GM20000 (cell line): ENCODE measurements at regions not wholly inside any gene's neighbourhood (a gene's known extent, or its start where the extent isn't known, plus 50 kb on each side); places are given as distances from the start of the nearest gene placed in this dataset.

Experiments
- DNase-seq: peaks from one replicate; pipeline ENCODE4 v3.0.0; 2012; ENCODE audit warnings: low spot score
- TF ChIP-seq, protein P1 (sequence below): IDR thresholded peaks from 2 replicates; pipeline ENCODE4 v1.5.1; 2012; ENCODE audit warnings: mild to moderate bottlenecking, control low read depth; ENCODE audit errors: extremely low read depth, missing control alignments

DNA sequence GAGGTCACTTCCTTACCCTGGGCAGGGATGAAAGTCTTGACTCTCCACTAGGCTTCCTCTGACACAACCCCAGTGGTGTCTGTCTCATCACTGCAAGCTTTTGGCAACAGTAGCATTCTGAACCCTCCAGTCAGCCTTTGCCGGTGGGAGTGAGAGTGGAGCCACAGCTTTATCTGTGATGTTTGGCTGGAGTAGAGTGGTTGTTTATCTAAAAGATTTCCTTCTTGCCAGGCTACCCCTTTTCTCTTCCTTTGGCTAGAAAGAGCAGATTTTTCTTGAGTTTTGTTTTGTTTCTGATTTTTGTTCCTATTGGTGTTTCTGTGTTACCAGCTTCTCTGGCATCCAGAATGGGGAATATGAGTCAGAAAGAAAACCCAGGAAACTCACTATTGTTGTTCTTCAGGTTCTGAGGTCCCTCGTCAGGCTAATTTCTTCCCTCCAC is 98.9 kb upstream of the KIF5B start:
- TF ChIP-seq, protein P1, sequence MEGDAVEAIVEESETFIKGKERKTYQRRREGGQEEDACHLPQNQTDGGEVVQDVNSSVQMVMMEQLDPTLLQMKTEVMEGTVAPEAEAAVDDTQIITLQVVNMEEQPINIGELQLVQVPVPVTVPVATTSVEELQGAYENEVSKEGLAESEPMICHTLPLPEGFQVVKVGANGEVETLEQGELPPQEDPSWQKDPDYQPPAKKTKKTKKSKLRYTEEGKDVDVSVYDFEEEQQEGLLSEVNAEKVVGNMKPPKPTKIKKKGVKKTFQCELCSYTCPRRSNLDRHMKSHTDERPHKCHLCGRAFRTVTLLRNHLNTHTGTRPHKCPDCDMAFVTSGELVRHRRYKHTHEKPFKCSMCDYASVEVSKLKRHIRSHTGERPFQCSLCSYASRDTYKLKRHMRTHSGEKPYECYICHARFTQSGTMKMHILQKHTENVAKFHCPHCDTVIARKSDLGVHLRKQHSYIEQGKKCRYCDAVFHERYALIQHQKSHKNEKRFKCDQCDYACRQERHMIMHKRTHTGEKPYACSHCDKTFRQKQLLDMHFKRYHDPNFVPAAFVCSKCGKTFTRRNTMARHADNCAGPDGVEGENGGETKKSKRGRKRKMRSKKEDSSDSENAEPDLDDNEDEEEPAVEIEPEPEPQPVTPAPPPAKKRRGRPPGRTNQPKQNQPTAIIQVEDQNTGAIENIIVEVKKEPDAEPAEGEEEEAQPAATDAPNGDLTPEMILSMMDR, result no peak
- DNase-seq, result no peak

- DNase-seq, result no peak
- TF ChIP-seq, protein P1, result no peak
These were observed 97.7 kb upstream of the KIF5B start for GRCh38 chr10:32153931-32154330.

GRCh38 chr10:32153252-32153651 is 97.0 kb upstream of the KIF5B start:
- no peak for DNase-seq
- TF ChIP-seq, protein P1, result no peak

DNA sequence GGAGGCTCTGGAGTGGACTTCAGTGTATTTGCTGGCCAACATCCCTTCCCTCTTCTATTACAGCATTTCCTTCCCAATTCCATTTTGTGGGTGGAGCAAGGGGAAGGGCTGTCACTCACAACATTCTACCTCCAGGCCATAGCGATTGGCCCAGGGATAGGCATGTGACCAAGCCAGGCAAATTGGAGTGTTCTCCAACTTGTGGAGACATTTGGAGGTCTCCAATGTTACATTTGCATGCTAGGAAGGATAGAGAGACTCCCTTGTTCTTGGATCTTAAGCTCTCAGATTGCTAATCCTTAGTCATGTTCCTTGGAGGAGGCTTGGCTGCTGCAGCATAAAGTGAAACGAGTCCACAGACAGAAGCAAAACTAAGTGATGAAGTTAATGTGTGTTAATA is 95.6 kb upstream of the KIF5B start:
- no peak for DNase-seq
- TF ChIP-seq, protein P1, result no peak

DNA sequence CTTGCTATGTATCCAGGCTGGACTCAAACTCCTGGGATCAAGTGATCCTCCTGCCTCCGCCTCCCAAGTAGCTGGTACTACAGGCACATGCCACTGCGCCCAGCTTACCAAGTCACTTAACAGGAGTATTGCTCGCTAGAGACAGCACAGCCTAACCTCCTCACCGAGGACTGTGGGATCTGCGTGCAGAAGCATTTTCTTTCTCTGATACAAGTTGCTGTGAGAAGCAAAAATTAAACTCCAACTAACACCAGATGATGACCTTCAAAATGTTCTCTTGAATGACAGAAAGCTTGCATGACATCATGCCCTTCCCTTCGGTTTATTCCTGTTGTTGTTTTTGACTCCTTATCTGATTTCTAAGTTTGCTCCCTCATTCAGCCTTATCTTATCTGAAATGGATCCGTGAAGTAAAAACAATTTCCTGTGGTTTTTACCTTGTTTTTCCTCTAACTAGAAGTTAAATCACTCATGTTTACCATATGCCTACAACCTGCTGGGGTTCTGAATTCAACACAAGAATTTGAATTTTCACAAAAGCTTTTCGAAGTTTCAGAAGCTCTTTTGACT is 94.4 kb upstream of the KIF5B start:
- DNase-seq, result no peak
- TF ChIP-seq, protein P1, result no peak

DNA sequence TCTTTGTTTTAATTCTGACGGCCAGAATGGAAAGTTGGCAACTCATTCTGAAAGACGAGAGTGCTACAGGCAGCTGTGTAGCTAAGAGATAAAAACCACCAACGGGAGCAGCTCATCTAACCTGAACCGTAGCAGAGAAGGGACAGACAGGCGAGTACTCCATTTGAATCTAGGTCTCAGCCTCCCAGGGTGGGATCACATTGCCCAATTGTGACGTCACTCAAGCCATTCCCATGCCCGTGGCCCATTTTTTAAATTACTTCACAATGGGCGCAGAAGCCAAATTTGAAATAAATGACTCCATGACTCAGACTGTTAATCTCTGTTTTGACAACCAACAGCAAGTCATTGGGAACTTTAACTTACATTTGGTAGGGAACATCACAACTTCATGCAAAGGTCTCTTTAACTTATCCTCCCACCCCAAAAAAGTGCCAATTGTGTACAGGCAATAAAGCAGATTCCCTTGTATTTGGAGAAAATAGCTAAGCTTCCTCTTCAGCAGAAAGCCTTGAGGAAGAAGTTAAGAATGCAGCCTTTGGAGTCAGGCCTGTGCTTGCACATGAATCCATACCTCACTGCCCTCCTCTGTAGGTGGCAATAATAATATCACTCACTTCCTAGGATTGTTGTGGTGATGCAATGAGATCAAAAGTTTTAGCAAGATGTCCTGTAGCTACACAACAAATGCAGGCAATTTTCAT is 93.2 kb upstream of the KIF5B start:
- TF ChIP-seq, protein P1, result no peak
- peak; percentile 78 for DNase-seq

- no peak for DNase-seq
- TF ChIP-seq, protein P1, result no peak
These were observed 92.6 kb upstream of the KIF5B start for GRCh38 chr10:32148864-32149251.
